Kidney (tissue), 13 donors: ENCODE measurements at regions not wholly inside any gene's neighbourhood (a gene's known extent, or its start where the extent isn't known, plus 50 kb on each side); places are given as distances from the start of the nearest gene placed in this dataset.
"Not testable (repeated sequence)": the region's sequence is repeated elsewhere in the genome, so short reads cannot be mapped to it uniquely, and the experiment has no call there.

Source experiments
- DNase-seq, 5 donors: peaks; one replicate each; pipeline ENCODE4 v3.0.0-alpha.2; 2013 to 2020
- FAIRE-seq: peaks from 2 replicates; lab custom pipeline; 2012; peaks lifted over from hg19 to GRCh38; lab: Jason Lieb, UNC
- H3K27ac ChIP-seq, 2 donors: one replicate each; pipeline ENCODE4 v1.7.0; 2013; ENCODE audit warnings: low read depth in 2 of 2, low read length in 2 of 2, inconsistent platforms in 1 of 2
- H3K27me3 ChIP-seq: one replicate; pipeline ENCODE4 v1.7.1; 2013; ENCODE audit warnings: low read length, inconsistent platforms; ENCODE audit not compliant: control insufficient read depth, insufficient read depth
- H3K36me3 ChIP-seq, 3 donors: one replicate each; pipeline versions ENCODE4 v1.7.0 to v1.7.1; 2013; ENCODE audit warnings: low read length in 3 of 3, control low read depth in 1 of 3, inconsistent platforms in 1 of 3; ENCODE audit not compliant: insufficient read depth in 3 of 3, control insufficient read depth in 2 of 3
- H3K4me1 ChIP-seq, 3 donors: one replicate each; pipeline versions ENCODE4 v1.7.0 to v1.7.1; 2013; ENCODE audit warnings: low read length in 3 of 3, inconsistent platforms in 1 of 3, low read depth in 1 of 3; ENCODE audit not compliant: control insufficient read depth in 2 of 3, insufficient read depth in 2 of 3
- H3K4me3 ChIP-seq, 3 donors: one replicate each; pipeline versions ENCODE4 v1.7.0 to v1.8.1; 2013; ENCODE audit warnings: low read length in 3 of 3, control low read depth in 1 of 3, inconsistent platforms in 1 of 3
- H3K9ac ChIP-seq, 3 donors: one replicate each; pipeline versions ENCODE4 v1.7.0 to v1.7.1; 2013; ENCODE audit warnings: low read length in 3 of 3, control low read depth in 1 of 3, inconsistent platforms in 1 of 3
- H3K9me3 ChIP-seq, 3 donors: one replicate each; pipeline versions ENCODE4 v1.7.0 to v1.7.1; 2013; ENCODE audit warnings: low read length in 3 of 3, control low read depth in 1 of 3, inconsistent platforms in 1 of 3; ENCODE audit not compliant: control insufficient read depth in 2 of 3, insufficient read depth in 1 of 3
- intact Hi-C: fragments of 100-400 bp; cut with DNase I; formaldehyde crosslinking; loops from one replicate; pipeline ENCODE4 v1.11.1; 2022
- TF ChIP-seq, protein P1 (sequence below): IDR thresholded peaks from 3 replicates; pipeline ENCODE4 v1.5.1; 2012; ENCODE audit warnings: mild to moderate bottlenecking, moderate library complexity, borderline replicate concordance; ENCODE audit not compliant: insufficient read depth; ENCODE audit errors: extremely low read depth
- donor health status: control.
- donor health status: control.
- donor health status: control.
- donor health status: control.
- donor health status: control.
- donor health status: DM: yes; HTN: yes; CAD: no.
- donor health status: Normal renal cell carcinoma (clear cell type).

- no peak overlapping the region for H3K9ac ChIP-seq
- H3K4me1 ChIP-seq = no peaks in the 10 kb centered on the region
- no peaks in the 10 kb centered on the region for H3K36me3 ChIP-seq
- no peak for FAIRE-seq
- no peak overlapping the region for H3K4me3 ChIP-seq
- TF ChIP-seq, protein P1, sequence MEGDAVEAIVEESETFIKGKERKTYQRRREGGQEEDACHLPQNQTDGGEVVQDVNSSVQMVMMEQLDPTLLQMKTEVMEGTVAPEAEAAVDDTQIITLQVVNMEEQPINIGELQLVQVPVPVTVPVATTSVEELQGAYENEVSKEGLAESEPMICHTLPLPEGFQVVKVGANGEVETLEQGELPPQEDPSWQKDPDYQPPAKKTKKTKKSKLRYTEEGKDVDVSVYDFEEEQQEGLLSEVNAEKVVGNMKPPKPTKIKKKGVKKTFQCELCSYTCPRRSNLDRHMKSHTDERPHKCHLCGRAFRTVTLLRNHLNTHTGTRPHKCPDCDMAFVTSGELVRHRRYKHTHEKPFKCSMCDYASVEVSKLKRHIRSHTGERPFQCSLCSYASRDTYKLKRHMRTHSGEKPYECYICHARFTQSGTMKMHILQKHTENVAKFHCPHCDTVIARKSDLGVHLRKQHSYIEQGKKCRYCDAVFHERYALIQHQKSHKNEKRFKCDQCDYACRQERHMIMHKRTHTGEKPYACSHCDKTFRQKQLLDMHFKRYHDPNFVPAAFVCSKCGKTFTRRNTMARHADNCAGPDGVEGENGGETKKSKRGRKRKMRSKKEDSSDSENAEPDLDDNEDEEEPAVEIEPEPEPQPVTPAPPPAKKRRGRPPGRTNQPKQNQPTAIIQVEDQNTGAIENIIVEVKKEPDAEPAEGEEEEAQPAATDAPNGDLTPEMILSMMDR = no peak
- no peaks in the 10 kb centered on the region for H3K9me3 ChIP-seq
- no peaks in the 10 kb centered on the region for H3K27me3 ChIP-seq
- intact Hi-C loops = no loop called here
- H3K27ac ChIP-seq = no peak overlapping the region
- DNase-seq = no peak
Observed at GRCh38 chr10:33963729-33964128, 629.3 kb upstream of the NRP1 start.

DNA sequence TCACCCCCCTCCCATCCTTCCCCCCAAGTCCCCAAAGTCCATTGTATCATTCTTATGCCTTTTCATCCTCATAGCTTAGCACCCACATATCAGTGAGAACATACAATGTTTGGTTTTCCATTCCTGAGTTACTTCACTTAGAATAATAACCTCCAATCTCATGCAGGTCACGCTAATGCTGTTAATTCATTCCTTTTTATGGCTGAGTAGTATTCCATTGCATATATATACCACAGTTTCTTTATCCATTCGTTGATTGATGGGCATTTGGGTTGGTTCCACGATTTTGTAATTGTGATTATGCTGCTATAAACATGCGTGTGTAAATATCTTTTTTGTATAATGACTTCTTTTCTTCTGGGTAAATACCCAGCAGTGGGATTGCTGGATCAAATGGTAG lies 621.9 kb upstream of the NRP1 start:
- H3K4me3 ChIP-seq, H3K4me1 ChIP-seq, H3K9me3 ChIP-seq, H3K27ac ChIP-seq, intact Hi-C loops, H3K27me3 ChIP-seq, FAIRE-seq, DNase-seq, H3K9ac ChIP-seq, H3K36me3 ChIP-seq: not testable (repeated sequence)

DNA sequence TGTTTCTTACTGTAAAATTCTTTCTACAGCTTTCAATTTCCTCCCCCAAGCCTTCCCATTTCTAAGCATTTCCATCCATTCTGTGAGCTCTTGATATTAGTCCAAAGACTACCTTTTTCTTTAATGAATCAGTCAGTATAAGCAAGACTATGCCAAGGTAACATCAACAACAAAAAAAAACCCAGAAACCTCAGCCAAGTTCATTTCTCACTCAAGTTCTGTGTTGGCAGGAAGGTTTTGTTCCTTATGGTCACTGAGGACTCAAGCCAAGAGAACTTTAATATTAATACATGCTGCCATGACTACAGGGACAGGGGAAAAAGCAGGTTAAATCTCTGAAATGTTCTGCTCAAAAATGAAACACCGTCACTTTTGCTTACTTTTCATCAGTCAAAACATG lies 621.2 kb upstream of the NRP1 start:
- no peak overlapping the region for H3K9ac ChIP-seq
- H3K27me3 ChIP-seq = no peaks in the 10 kb centered on the region
- intact Hi-C loops = no loop called here
- DNase-seq (no peak), FAIRE-seq (no peak)
- TF ChIP-seq, protein P1 = no peak
- H3K36me3 ChIP-seq = no peaks in the 10 kb centered on the region
- no peak overlapping the region for H3K4me3 ChIP-seq
- H3K4me1 ChIP-seq = no peaks in the 10 kb centered on the region
- peaks cover 0 to 2% (median 0%) of the 10 kb centered on the region in 3 donors for H3K9me3 ChIP-seq
- H3K27ac ChIP-seq = no peak overlapping the region

DNA sequence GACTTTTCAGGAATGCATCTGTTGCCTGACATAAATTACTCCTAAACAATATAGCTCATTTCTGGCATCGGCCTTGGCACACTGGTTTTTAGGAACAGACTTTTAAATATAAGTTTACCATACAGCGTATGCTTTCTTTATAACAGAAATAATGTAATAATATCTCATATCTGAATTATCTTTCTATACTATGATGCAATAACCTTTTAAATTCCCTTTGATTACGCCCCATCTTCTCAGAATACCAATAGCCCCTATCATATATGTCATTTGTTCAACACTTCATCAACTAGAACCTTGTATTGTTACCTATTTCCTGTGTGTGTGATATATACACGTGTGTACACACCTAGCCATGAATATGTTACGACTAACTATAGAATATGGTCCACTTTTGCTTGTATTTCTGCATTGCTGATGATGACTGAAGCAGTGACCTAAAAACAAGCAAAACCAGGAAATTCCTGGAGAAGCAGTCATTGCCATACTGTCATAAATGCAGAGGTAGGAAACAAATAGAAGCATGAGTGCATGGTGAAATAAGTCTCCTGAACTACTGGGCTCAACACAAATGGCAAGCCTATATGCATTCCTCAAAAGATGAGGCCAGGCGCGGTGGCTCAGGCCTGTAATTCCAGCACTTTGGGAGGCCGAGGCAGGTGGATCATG lies 618.4 kb upstream of the NRP1 start:
- H3K27me3 ChIP-seq = no peaks in the 10 kb centered on the region
- no peak for FAIRE-seq
- intact Hi-C loops = no loop called here

More for the DNA sequence above, 618.4 kb upstream of the NRP1 start:
- TF ChIP-seq, protein P1 = no peak
- Histone ChIP-seq H3K36me3 (no peaks in the 10 kb centered on the region), H3K9ac (no peak overlapping the region), H3K9me3 (peaks cover 0 to 2% (median 0%) of the 10 kb centered on the region in 3 donors), H3K27ac (no peak overlapping the region), H3K4me3 (no peak overlapping the region), H3K4me1 (no peaks in the 10 kb centered on the region)
- DNase-seq = no peak
